ENCODE measurements at regions not wholly inside any gene's neighbourhood (a gene's known extent, or its start where the extent isn't known, plus 50 kb on each side); places are given as distances from the start of the nearest gene placed in this dataset.

- H3K4me3 ChIP-seq (ENCODE audit: control insufficient read depth, low read depth, low read length), result no peak overlapping the region
- no peak for DNase-seq (ENCODE audit: low read depth)
- TF ChIP-seq CTCF (IDR thresholded peaks at IDR 0.05; ENCODE audit: control insufficient read depth, insufficient read depth, low read depth, low read length, missing control alignments), result no peak
Measured at GRCh38 chr11:42055606-42056005, 596.2 kb upstream of the LRRC4C start.

DNA sequence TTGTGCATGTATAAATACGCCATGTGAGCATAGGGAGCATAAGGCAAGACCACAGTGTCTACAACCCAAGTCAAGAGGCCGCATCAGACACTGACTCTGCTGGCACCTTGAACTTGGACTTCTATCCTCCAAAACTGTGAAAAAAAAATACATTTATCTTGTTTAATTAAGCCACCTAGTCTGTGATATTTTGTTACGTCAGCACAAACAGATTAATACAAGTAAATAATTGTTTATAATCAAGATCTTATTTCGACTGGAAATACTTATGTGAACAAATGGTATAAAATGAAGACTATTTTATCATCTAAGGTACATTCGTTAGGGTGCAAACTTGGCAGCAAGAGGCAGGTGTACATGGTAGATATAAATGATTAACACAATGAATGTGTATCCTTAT, 599.3 kb upstream of the LRRC4C start:
- H3K4me3 ChIP-seq (ENCODE audit: control insufficient read depth, low read depth, low read length), result no peak overlapping the region
- DNase-seq (ENCODE audit: low read depth), result no peak
- no peak for TF ChIP-seq CTCF (IDR thresholded peaks at IDR 0.05; ENCODE audit: control insufficient read depth, insufficient read depth, low read depth, low read length, missing control alignments)

- no peak for TF ChIP-seq CTCF (IDR thresholded peaks at IDR 0.05; ENCODE audit: control insufficient read depth, insufficient read depth, low read depth, low read length, missing control alignments)
- DNase-seq (ENCODE audit: low read depth), result no peak
- no peak overlapping the region for H3K4me3 ChIP-seq (ENCODE audit: control insufficient read depth, low read depth, low read length)
Measured at GRCh38 chr11:42065199-42065598, 605.7 kb upstream of the LRRC4C start.

GRCh38 chr11:42066113-42066512, 606.7 kb upstream of the LRRC4C start:
- H3K4me3 ChIP-seq (ENCODE audit: control insufficient read depth, low read depth, low read length), result no peak overlapping the region
- DNase-seq (ENCODE audit: low read depth), result no peak
- no peak for TF ChIP-seq CTCF (IDR thresholded peaks at IDR 0.05; ENCODE audit: control insufficient read depth, insufficient read depth, low read depth, low read length, missing control alignments)

- no peak for DNase-seq (ENCODE audit: low read depth)
- H3K4me3 ChIP-seq (ENCODE audit: control insufficient read depth, low read depth, low read length), result no peak overlapping the region
- TF ChIP-seq CTCF (IDR thresholded peaks at IDR 0.05; ENCODE audit: control insufficient read depth, insufficient read depth, low read depth, low read length, missing control alignments), result no peak
Measured at GRCh38 chr11:42074306-42074705, 614.9 kb upstream of the LRRC4C start.

- TF ChIP-seq CTCF (IDR thresholded peaks at IDR 0.05; ENCODE audit: control insufficient read depth, insufficient read depth, low read depth, low read length, missing control alignments), result no peak
- no peak for DNase-seq (ENCODE audit: low read depth)
- H3K4me3 ChIP-seq (ENCODE audit: control insufficient read depth, low read depth, low read length), result no peak overlapping the region
Measured at GRCh38 chr11:42075180-42075579, 615.7 kb upstream of the LRRC4C start.

- TF ChIP-seq CTCF (IDR thresholded peaks at IDR 0.05; ENCODE audit: control insufficient read depth, insufficient read depth, low read depth, low read length, missing control alignments), result no peak
- H3K4me3 ChIP-seq (ENCODE audit: control insufficient read depth, low read depth, low read length), result no peak overlapping the region
- DNase-seq (ENCODE audit: low read depth), result no peak
Measured at GRCh38 chr11:42077794-42078193, 618.3 kb upstream of the LRRC4C start.

All from AG09309 (cell line).